Thoracic aorta (tissue), 2 donors: ENCODE measurements at regions not wholly inside any gene's neighbourhood (a gene's known extent, or its start where the extent isn't known, plus 50 kb on each side); places are given as distances from the start of the nearest gene placed in this dataset.
A peak's percentile ranks its signal among the peaks of the same experiment; 100 is the strongest.

Source experiments
- ATAC-seq: fragments of 150-250 bp; one replicate; pipeline ENCODE4 v1.8.0; 2017; ENCODE audit warnings: low read depth; ENCODE audit not compliant: insufficient number of reproducible peaks, low FRiP score
- DNase-seq: peaks from one replicate; pipeline ENCODE4 v3.0.0-alpha.2; 2020; ENCODE audit warnings: low spot score
- H3K27ac ChIP-seq, 2 donors: fragments of 200-600 bp; sonication (generic); 1 replicate in 1 of 2; 2 replicates in 1 of 2; pipeline ENCODE4 v1.5.1; 2016; ENCODE audit warnings: mild to moderate bottlenecking in 2 of 2, moderate library complexity in 2 of 2
- H3K27me3 ChIP-seq: fragments of 200-600 bp; sonication (generic); replicated peaks from 2 replicates; pipeline ENCODE4 v1.6.0; 2016; ENCODE audit warnings: mild to moderate bottlenecking; ENCODE audit not compliant: insufficient read depth
- H3K36me3 ChIP-seq: fragments of 200-600 bp; sonication (generic); one replicate; pipeline ENCODE4 v1.5.1; 2016
- H3K4me1 ChIP-seq, 2 donors: fragments of 200-600 bp; sonication (generic); 1 replicate in 1 of 2; 2 replicates in 1 of 2; pipeline versions ENCODE4 v1.5.1 to v1.6.0; 2016; ENCODE audit warnings: low read depth in 2 of 2, mild to moderate bottlenecking in 1 of 2; ENCODE audit not compliant: control insufficient read depth in 1 of 2
- H3K4me3 ChIP-seq: fragments of 200-600 bp; sonication (generic); 2 replicates; pipeline ENCODE4 v1.5.1; 2016; ENCODE audit warnings: mild to moderate bottlenecking
- H3K9me3 ChIP-seq: fragments of 200-600 bp; sonication (generic); 2 replicates; pipeline ENCODE4 v1.5.1; 2016
- CTCF ChIP-seq: fragments of 200-600 bp; sonication (generic); IDR thresholded peaks from one replicate; pipeline ENCODE4 v1.5.1; 2019; ENCODE audit warnings: antibody characterized with exemption

GRCh38 chr11:122020902-122021301, 95.1 kb downstream of the BLID start:
- no peaks in the 10 kb centered on the region for H3K36me3 ChIP-seq
- no peak for DNase-seq
- peak; percentile 55 for TF ChIP-seq CTCF
- no peaks in the 10 kb centered on the region for H3K27me3 ChIP-seq
- no peaks in the 10 kb centered on the region for H3K9me3 ChIP-seq
- H3K4me3 ChIP-seq, result no peak overlapping the region
- no peak for ATAC-seq
- no peak overlapping the region for H3K27ac ChIP-seq
- peaks cover 6 to 20% of the 10 kb centered on the region in 2 donors for H3K4me1 ChIP-seq

- H3K4me3 ChIP-seq, result no peak overlapping the region
- H3K36me3 ChIP-seq, result no peaks in the 10 kb centered on the region
- no peak overlapping the region for H3K27ac ChIP-seq
- no peak for TF ChIP-seq CTCF
- peaks cover 6 to 20% of the 10 kb centered on the region in 2 donors for H3K4me1 ChIP-seq
- H3K27me3 ChIP-seq, result no peaks in the 10 kb centered on the region
- no peak for ATAC-seq
- DNase-seq, result no peak
- no peaks in the 10 kb centered on the region for H3K9me3 ChIP-seq
These were observed 95.9 kb downstream of the BLID start for GRCh38 chr11:122019908-122020694.

- TF ChIP-seq CTCF, result no peak
- H3K27ac ChIP-seq, result no peak overlapping the region
- H3K4me1 ChIP-seq, result peaks cover 5 to 11% of the 10 kb centered on the region in 2 donors
- DNase-seq (peak; percentile 24), ATAC-seq (no peak)
- no peaks in the 10 kb centered on the region for H3K9me3 ChIP-seq
- H3K36me3 ChIP-seq, result no peaks in the 10 kb centered on the region
- H3K27me3 ChIP-seq, result no peaks in the 10 kb centered on the region
- H3K4me3 ChIP-seq, result no peak overlapping the region
These were observed 108.4 kb downstream of the BLID start for GRCh38 chr11:122007601-122008071.

- DNase-seq (no peak), ATAC-seq (no peak)
- Histone ChIP-seq H3K9me3 (no peaks in the 10 kb centered on the region), H3K36me3 (no peaks in the 10 kb centered on the region), H3K4me1 (peaks cover 5 to 11% of the 10 kb centered on the region in 2 donors), H3K4me3 (no peak overlapping the region), H3K27me3 (no peaks in the 10 kb centered on the region), H3K27ac (no peak overlapping the region)
- no peak for TF ChIP-seq CTCF
These were observed 111.6 kb downstream of the BLID start for GRCh38 chr11:122004446-122004845.

- no peak for TF ChIP-seq CTCF
- H3K4me1 ChIP-seq, result peaks cover 5 to 9% of the 10 kb centered on the region in 2 donors
- no peak overlapping the region for H3K27ac ChIP-seq
- no peak for DNase-seq
- ATAC-seq, result no peak
- no peaks in the 10 kb centered on the region for H3K9me3 ChIP-seq
- H3K36me3 ChIP-seq, result no peaks in the 10 kb centered on the region
- no peaks in the 10 kb centered on the region for H3K27me3 ChIP-seq
- no peak overlapping the region for H3K4me3 ChIP-seq
These were observed 113.1 kb downstream of the BLID start for GRCh38 chr11:122002926-122003325.
